Activated CD8-positive, alpha-beta T cell treated with anti-CD3 and anti-CD28 coated beads for 36 hours (primary cell): ENCODE measurements at regions not wholly inside any gene's neighbourhood (a gene's known extent, or its start where the extent isn't known, plus 50 kb on each side); places are given as distances from the start of the nearest gene placed in this dataset.

Experiments
- ATAC-seq: fragments of 200-7000 bp; cut with Tn5 transposase; one replicate; pipeline ENCODE4 v1.10.0; 2021; ENCODE audit warnings: mild to moderate bottlenecking, moderate library complexity
- CTCF ChIA-PET: fragments of 350-600 bp; sonication (Branson Sonifier 250); formaldehyde crosslinking; loops from one replicate; lab custom pipeline; 2021; ENCODE audit warnings: antibody characterized with exemption; lab: Charles Lee
- POLR2A ChIA-PET: fragments of 350-600 bp; sonication (Branson Sonifier 250); formaldehyde crosslinking; loops from one replicate; lab custom pipeline; 2021; ENCODE audit warnings: antibody characterized with exemption; lab: Charles Lee
- DNase-seq: peaks from one replicate; pipeline ENCODE4 v3.0.0-alpha.2; 2020
- H3K27ac Mint-ChIP-seq: one replicate; pipeline ENCODE4 v1.8.0; 2021; ENCODE audit warnings: mild to moderate bottlenecking, mixed read lengths
- H3K27me3 Mint-ChIP-seq: one replicate; pipeline ENCODE4 v1.8.0; 2021; ENCODE audit warnings: mixed read lengths
- H3K36me3 Mint-ChIP-seq: one replicate; pipeline ENCODE4 v1.8.0; 2021; ENCODE audit warnings: low read depth, mixed read lengths
- H3K4me1 Mint-ChIP-seq: one replicate; pipeline ENCODE4 v1.8.0; 2021; ENCODE audit warnings: low read depth, mixed read lengths
- H3K4me3 Mint-ChIP-seq: one replicate; pipeline ENCODE4 v1.8.0; 2021; ENCODE audit warnings: mild to moderate bottlenecking, moderate library complexity, mixed read lengths
- H3K9me3 Mint-ChIP-seq: one replicate; pipeline ENCODE4 v1.8.0; 2021; ENCODE audit warnings: mixed read lengths
- intact Hi-C: fragments of 100-400 bp; cut with micrococcal nuclease; formaldehyde crosslinking; loops from one replicate; pipeline ENCODE4 v1.10.0; 2022
- TF ChIP-seq, protein P1 (sequence below): fragments of 200-600 bp; IDR thresholded peaks from one replicate; pipeline ENCODE4 v1.8.0; 2022; ENCODE audit warnings: antibody characterized with exemption, mild to moderate bottlenecking

DNA sequence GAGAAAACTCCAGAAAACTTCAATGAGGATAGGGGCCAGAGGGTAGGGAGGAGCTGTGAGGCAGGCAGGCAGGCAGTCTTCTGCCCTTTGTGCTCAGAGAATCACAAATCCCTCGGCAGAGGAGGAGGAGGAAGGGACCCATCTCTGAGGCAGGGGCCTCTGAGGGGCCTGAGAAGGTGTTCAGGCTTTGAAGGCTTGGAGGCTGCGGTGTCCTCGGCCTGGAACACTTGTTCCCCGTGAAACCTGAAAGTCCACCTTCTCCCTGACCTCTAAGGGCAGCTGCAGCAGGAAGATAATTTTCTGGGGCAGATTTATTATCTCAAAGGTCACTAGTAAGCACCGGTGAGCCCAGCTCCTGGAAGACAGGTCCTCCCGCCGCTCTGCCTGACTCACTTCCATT is 200.3 kb upstream of the BCOR start:
- H3K4me1 Mint-ChIP-seq = peaks cover 13% of the 10 kb centered on the region
- peaks cover 2% of the 10 kb centered on the region for H3K27me3 Mint-ChIP-seq
- H3K4me3 Mint-ChIP-seq = no peak overlapping the region
- H3K9me3 Mint-ChIP-seq = no peaks in the 10 kb centered on the region
- CTCF ChIA-PET = no interaction called here
- intact Hi-C loops = no loop called here
- no peak for ATAC-seq
- H3K27ac Mint-ChIP-seq = no peak overlapping the region
- DNase-seq = no peak
- TF ChIP-seq, protein P1, sequence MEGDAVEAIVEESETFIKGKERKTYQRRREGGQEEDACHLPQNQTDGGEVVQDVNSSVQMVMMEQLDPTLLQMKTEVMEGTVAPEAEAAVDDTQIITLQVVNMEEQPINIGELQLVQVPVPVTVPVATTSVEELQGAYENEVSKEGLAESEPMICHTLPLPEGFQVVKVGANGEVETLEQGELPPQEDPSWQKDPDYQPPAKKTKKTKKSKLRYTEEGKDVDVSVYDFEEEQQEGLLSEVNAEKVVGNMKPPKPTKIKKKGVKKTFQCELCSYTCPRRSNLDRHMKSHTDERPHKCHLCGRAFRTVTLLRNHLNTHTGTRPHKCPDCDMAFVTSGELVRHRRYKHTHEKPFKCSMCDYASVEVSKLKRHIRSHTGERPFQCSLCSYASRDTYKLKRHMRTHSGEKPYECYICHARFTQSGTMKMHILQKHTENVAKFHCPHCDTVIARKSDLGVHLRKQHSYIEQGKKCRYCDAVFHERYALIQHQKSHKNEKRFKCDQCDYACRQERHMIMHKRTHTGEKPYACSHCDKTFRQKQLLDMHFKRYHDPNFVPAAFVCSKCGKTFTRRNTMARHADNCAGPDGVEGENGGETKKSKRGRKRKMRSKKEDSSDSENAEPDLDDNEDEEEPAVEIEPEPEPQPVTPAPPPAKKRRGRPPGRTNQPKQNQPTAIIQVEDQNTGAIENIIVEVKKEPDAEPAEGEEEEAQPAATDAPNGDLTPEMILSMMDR = no peak
- POLR2A ChIA-PET = no interaction called here
- H3K36me3 Mint-ChIP-seq = no peaks in the 10 kb centered on the region

DNA sequence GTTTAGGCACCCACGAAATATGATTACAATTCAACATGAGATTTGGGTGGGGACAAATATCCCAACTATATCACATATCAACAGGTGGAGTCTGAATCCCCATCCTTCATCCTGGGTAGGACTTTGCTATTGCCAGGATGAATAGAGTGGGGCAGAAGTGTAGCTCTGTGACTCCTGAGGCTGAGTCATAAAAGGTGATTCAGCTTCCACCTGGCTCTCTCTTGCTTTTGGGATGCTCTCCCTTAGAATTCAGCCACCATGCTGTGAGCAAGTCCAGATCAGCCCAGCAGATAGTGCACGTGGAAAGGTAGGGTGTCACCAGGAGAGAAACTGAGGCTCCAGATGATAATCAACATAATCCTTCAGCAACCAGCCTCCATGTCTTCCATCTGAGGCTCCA is 193.8 kb upstream of the BCOR start:
- no peak overlapping the region for H3K4me3 Mint-ChIP-seq
- ATAC-seq = no peak
- intact Hi-C loops = no loop called here
- ChIA-PET POLR2A (no interaction called here), CTCF (no interaction called here)
- DNase-seq = no peak
- H3K27me3 Mint-ChIP-seq = no peaks in the 10 kb centered on the region
- H3K36me3 Mint-ChIP-seq = no peaks in the 10 kb centered on the region
- TF ChIP-seq, protein P1 = no peak
- H3K4me1 Mint-ChIP-seq = no peaks in the 10 kb centered on the region
- peaks cover 4% of the 10 kb centered on the region for H3K9me3 Mint-ChIP-seq
- H3K27ac Mint-ChIP-seq = no peak overlapping the region

DNA sequence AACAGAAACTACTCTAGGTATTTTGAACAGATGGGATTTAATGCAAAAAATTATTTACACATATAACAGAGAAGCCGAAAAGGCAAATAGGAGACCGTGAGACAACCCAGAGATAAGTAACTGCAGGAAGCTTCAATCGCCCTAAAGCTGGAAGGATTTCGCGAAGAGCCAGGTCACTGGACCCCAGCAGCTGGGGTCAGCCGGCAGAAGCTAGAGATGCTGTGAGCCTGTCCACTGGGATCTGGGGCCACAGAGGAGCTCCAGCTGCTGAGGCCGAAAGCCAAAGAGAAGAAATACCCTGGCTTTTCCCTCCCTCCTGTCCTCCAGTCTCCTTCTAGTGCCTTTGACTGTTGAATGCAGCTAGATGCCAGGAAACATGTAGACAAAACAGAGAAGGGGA is 192.8 kb upstream of the BCOR start:
- H3K36me3 Mint-ChIP-seq = no peaks in the 10 kb centered on the region
- no peaks in the 10 kb centered on the region for H3K27me3 Mint-ChIP-seq
- H3K4me1 Mint-ChIP-seq = no peaks in the 10 kb centered on the region
- CTCF ChIA-PET = no interaction called here
- peaks cover 7% of the 10 kb centered on the region for H3K9me3 Mint-ChIP-seq
- no peak overlapping the region for H3K27ac Mint-ChIP-seq
- POLR2A ChIA-PET = no interaction called here
- DNase-seq (no peak), ATAC-seq (no peak)
- H3K4me3 Mint-ChIP-seq = no peak overlapping the region
- intact Hi-C loops = no loop called here
- TF ChIP-seq, protein P1 = no peak

DNA sequence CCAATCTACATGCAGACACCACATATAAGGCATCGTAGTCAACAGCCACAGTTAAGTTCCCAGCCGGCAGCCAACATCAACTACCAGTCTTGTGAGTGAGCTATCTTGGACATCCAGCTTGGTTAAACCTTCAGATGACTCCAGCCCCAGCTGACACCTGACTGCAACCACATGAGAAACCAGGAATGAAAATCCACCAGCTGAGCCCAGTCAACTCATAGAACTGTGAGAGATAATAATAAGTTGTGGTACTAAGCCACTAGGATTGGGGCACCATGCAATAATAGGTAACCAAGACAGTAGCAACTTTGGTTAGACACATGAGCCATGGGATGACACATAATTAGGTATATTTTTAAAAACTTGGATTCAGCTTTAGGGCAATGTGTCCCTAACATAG is 188.1 kb upstream of the BCOR start:
- Mint-ChIP-seq H3K9me3 (peaks cover 12% of the 10 kb centered on the region), H3K4me1 (peaks cover 12% of the 10 kb centered on the region), H3K27me3 (no peaks in the 10 kb centered on the region), H3K36me3 (no peaks in the 10 kb centered on the region), H3K27ac (no peak overlapping the region), H3K4me3 (no peak overlapping the region)
- ChIA-PET CTCF (interaction anchor here (2.2 kb wide), 1 partner anchor 18 kb away, joined by 6 read pairs; no protein-coding TSS in a partner anchor), POLR2A (no interaction called here)
- ATAC-seq = no peak
- intact Hi-C loops = loop anchor here (2.0 kb wide), 1 partner anchor 33 kb away; no protein-coding TSS in a partner anchor
- DNase-seq = no peak
- TF ChIP-seq, protein P1 = no peak

DNA sequence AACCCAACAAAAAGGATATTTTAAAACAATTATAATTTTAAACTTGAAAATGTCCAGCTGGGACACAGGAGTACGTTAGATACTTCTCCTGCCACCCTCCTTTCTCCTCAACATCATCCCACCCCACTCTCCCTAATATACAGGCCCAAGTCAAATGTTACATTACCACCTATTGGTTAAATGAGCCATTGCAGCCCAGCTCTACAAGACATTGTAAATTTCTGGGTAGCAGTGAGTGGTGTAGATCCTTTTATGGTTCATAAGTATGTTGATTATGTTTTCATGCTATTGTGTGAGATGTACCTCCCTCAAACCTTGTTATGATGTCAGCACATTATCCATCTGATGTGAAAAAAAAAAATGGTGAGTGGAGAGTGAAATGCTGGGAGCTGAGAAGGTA is 187.1 kb upstream of the BCOR start:
- peaks cover 11% of the 10 kb centered on the region for H3K9me3 Mint-ChIP-seq
- DNase-seq (no peak), ATAC-seq (no peak)
- H3K4me3 Mint-ChIP-seq = no peak overlapping the region
- ChIA-PET POLR2A (no interaction called here), CTCF (interaction anchor here (2.2 kb wide), 1 partner anchor 17 kb away, joined by 6 read pairs; no protein-coding TSS in a partner anchor)
- H3K27me3 Mint-ChIP-seq = no peaks in the 10 kb centered on the region
- peaks cover 15% of the 10 kb centered on the region for H3K4me1 Mint-ChIP-seq
- H3K36me3 Mint-ChIP-seq = no peaks in the 10 kb centered on the region
- TF ChIP-seq, protein P1 = no peak
- no peak overlapping the region for H3K27ac Mint-ChIP-seq
- intact Hi-C loops = loop anchor here (2.0 kb wide), 1 partner anchor 32 kb away; no protein-coding TSS in a partner anchor
